SK-N-MC (cell line): ENCODE measurements at regions not wholly inside any gene's neighbourhood (a gene's known extent, or its start where the extent isn't known, plus 50 kb on each side); places are given as distances from the start of the nearest gene placed in this dataset.
"Not testable (repeated sequence)": the region's sequence is repeated elsewhere in the genome, so short reads cannot be mapped to it uniquely, and the experiment has no call there.

Source experiments
- DNase-seq: peaks from one replicate; pipeline ENCODE4 v3.0.0-alpha.2; 2011; ENCODE audit warnings: low read depth, low spot score
- H3K27ac ChIP-seq: fragments of 200-600 bp; sonication (generic); 2 replicates; pipeline ENCODE4 v1.5.1; 2016; ENCODE audit warnings: mixed run types
- H3K36me3 ChIP-seq: fragments of 200-600 bp; sonication (generic); 2 replicates; pipeline ENCODE4 v1.6.1; 2017; ENCODE audit warnings: antibody characterized with exemption, low read length, mixed read lengths; ENCODE audit not compliant: insufficient read depth
- H3K4me3 ChIP-seq: fragments of 200-600 bp; sonication (generic); 2 replicates; pipeline ENCODE4 v1.5.1; 2016
- H3K9ac ChIP-seq: fragments of 200-600 bp; sonication (generic); 2 replicates; pipeline ENCODE4 v1.8.0; 2017; ENCODE audit warnings: mixed run types, mixed read lengths; ENCODE audit not compliant: insufficient read length
- H3K9me3 ChIP-seq: fragments of 200-600 bp; sonication (generic); 2 replicates; pipeline ENCODE4 v1.6.1; 2017; ENCODE audit warnings: low read depth, mild to moderate bottlenecking, antibody characterized with exemption, low read length, moderate library complexity, mixed read lengths
- POLR2AphosphoS5 ChIP-seq: IDR thresholded peaks from 2 replicates; pipeline ENCODE4 v1.6.1; 2012; ENCODE audit warnings: mild to moderate bottlenecking, low read depth, low read length, borderline replicate concordance

GRCh38 chr17:30731210-30732132, 93.0 kb downstream of the CRLF3 start:
- not testable (repeated sequence) for DNase-seq, H3K9me3 ChIP-seq, H3K36me3 ChIP-seq
- peak overlapping the region; percentile 90 for H3K27ac ChIP-seq
- peak; percentile 82 for TF ChIP-seq POLR2AphosphoS5
- H3K9ac ChIP-seq: peak overlapping the region; percentile 92
- H3K4me3 ChIP-seq: peak overlapping the region; percentile 90

GRCh38 chr17:30730837-30731209, 93.7 kb downstream of the CRLF3 start:
- peak overlapping the region; percentile 89; the same call in 1 of the 2 replicates for H3K27ac ChIP-seq

GRCh38 chr17:30730171-30730836, 94.2 kb downstream of the CRLF3 start:
- H3K9me3 ChIP-seq, H3K4me3 ChIP-seq, DNase-seq, H3K36me3 ChIP-seq, H3K9ac ChIP-seq, H3K27ac ChIP-seq: not testable (repeated sequence)

More at GRCh38 chr17:30730837-30731209, 93.7 kb downstream of the CRLF3 start:
- Histone ChIP-seq H3K4me3 (peak overlapping the region; percentile 75), H3K9ac (peak overlapping the region; percentile 79)
- H3K9me3 ChIP-seq, DNase-seq, H3K36me3 ChIP-seq: not testable (repeated sequence)

GRCh38 chr17:30729471-30730170, 94.9 kb downstream of the CRLF3 start:
- H3K4me3 ChIP-seq, H3K27ac ChIP-seq, H3K9ac ChIP-seq, H3K36me3 ChIP-seq, DNase-seq, H3K9me3 ChIP-seq: not testable (repeated sequence)

- not testable (repeated sequence) for DNase-seq, H3K9me3 ChIP-seq, H3K9ac ChIP-seq, H3K36me3 ChIP-seq, H3K4me3 ChIP-seq, H3K27ac ChIP-seq
These were observed 97.0 kb downstream of the CRLF3 start for GRCh38 chr17:30727517-30727916.

GRCh38 chr17:30726734-30727133, 97.8 kb downstream of the CRLF3 start:
- H3K9ac ChIP-seq, H3K4me3 ChIP-seq, H3K36me3 ChIP-seq, H3K27ac ChIP-seq, DNase-seq, H3K9me3 ChIP-seq: not testable (repeated sequence)

GRCh38 chr17:30726310-30726709, 98.2 kb downstream of the CRLF3 start:
- not testable (repeated sequence) for H3K9ac ChIP-seq, H3K9me3 ChIP-seq, DNase-seq, H3K4me3 ChIP-seq, H3K27ac ChIP-seq, H3K36me3 ChIP-seq

- not testable (repeated sequence) for H3K27ac ChIP-seq, H3K9ac ChIP-seq, DNase-seq, H3K36me3 ChIP-seq, H3K4me3 ChIP-seq, H3K9me3 ChIP-seq
These were observed 100.3 kb downstream of the CRLF3 start for GRCh38 chr17:30724034-30724650.

GRCh38 chr17:30722114-30722780, 102.2 kb downstream of the CRLF3 start:
- H3K9ac ChIP-seq, H3K4me3 ChIP-seq, H3K27ac ChIP-seq, H3K36me3 ChIP-seq, H3K9me3 ChIP-seq, DNase-seq: not testable (repeated sequence)

- DNase-seq, H3K4me3 ChIP-seq, H3K9ac ChIP-seq: not testable (repeated sequence)
These were observed 103.5 kb downstream of the CRLF3 start for GRCh38 chr17:30720971-30721370.

More at GRCh38 chr17:30720971-30721370, 103.5 kb downstream of the CRLF3 start:
- not testable (repeated sequence) for H3K27ac ChIP-seq, H3K36me3 ChIP-seq, H3K9me3 ChIP-seq
